Heart left ventricle (tissue), 13 donors: ENCODE measurements at regions not wholly inside any gene's neighbourhood (a gene's known extent, or its start where the extent isn't known, plus 50 kb on each side); places are given as distances from the start of the nearest gene placed in this dataset.

Experiments used
- CTCF ChIP-seq, 12 donors: fragments of 200-600 bp; sonication (generic) in 4 of 12; IDR thresholded peaks; one replicate each; pipeline versions ENCODE4 v1.5.0 to v1.8.0; 2018 to 2022; ENCODE audit warnings: antibody characterized with exemption in 12 of 12, mild to moderate bottlenecking in 5 of 12
- POLR2A ChIP-seq, 2 donors: fragments of 450-650 bp; IDR thresholded peaks; one replicate each; pipeline ENCODE4 v1.6.1; 2017; ENCODE audit warnings: antibody characterized with exemption in 2 of 2, mild to moderate bottlenecking in 2 of 2, moderate library complexity in 2 of 2
- donor health status: ischemic (EF 13 %, LVEDD 7.1; RV severe dilation, severe dysfunction).
- donor health status: DM: no; HTN: yes; CAD: no.
- donor health status: DM: no; HTN: no; CAD: no.
- donor health status: ischemic (EF 25% LVEDD 6.9; RV normal size, moderate dysfunction).
- donor health status: ischemic (EF 25% LVEDD 5.7; RV mildly dilated, moderate dysfunction).
- donor health status: ischemic (EF 35%, LVEDD 5.7; RV mildly dilated, moderate dysfunction).
- donor health status: nonischemic (EF 11% LVEDD 7.7; RV severe dilation, severe dysfunction).
- donor health status: DM: yes; HTN: yes; CAD: no.
- donor health status: PGD.
- donor health status: ischemic (EF 29% LVEDD 5.4; RV normal size, mild dysfunction).
- donor health status: nonischemic (EF 23%, LVEDD 6.1; RV moderate dilation, normal function).

GRCh38 chr5:88045165-88045564 is 223.5 kb downstream of the TMEM161B start:
- TF ChIP-seq CTCF (IDR thresholded peaks at IDR 0.05) (no peak), POLR2A (IDR thresholded peaks at IDR 0.05) (no peak)
